GM12878 (cell line): ENCODE measurements at regions not wholly inside any gene's neighbourhood (a gene's known extent, or its start where the extent isn't known, plus 50 kb on each side); places are given as distances from the start of the nearest gene placed in this dataset.

Experiments used
- CBFB ChIP-seq: IDR thresholded peaks from 2 replicates; pipeline ENCODE4 v1.6.1; 2016; ENCODE audit warnings: antibody characterized with exemption, low read depth
- CTCF ChIP-seq, 3 experiments: IDR thresholded peaks in 2 of 3; conservative IDR thresholded peaks in 1 of 3; 2 replicates each; pipeline ENCODE4 v1.5.1; 2011; ENCODE audit warnings: low read depth in 3 of 3, low read length in 3 of 3, mild to moderate bottlenecking in 3 of 3, control low read depth in 2 of 3, moderate library complexity in 2 of 3, inconsistent platforms in 1 of 3, mixed read lengths in 1 of 3; ENCODE audit not compliant: control insufficient read depth in 2 of 3, insufficient read depth in 1 of 3; ENCODE audit errors: extremely low read depth in 1 of 3
- EP300 ChIP-seq, 2 experiments: fragments of 150-350 bp in 1 of 2; IDR thresholded peaks; 2 replicates each; pipeline ENCODE4 v1.6.1; 2011 to 2012; ENCODE audit warnings: low read depth in 2 of 2, low read length in 2 of 2, borderline replicate concordance in 1 of 2, improper control_type of control experiment in 1 of 2, inconsistent platforms in 1 of 2; ENCODE audit not compliant: control insufficient read depth in 1 of 2
- ESRRA ChIP-seq: IDR thresholded peaks from 2 replicates; pipeline ENCODE4 v1.6.1; 2012; ENCODE audit warnings: mild to moderate bottlenecking, low read length, improper control_type of control experiment
- MLLT1 ChIP-seq: fragments of 450-650 bp; IDR thresholded peaks from 2 replicates; pipeline ENCODE4 v1.6.1; 2016; ENCODE audit warnings: mild to moderate bottlenecking
- MXI1 ChIP-seq: fragments of 150-350 bp; IDR thresholded peaks from 2 replicates; pipeline ENCODE4 v1.6.1; 2011; ENCODE audit warnings: low read depth, mild to moderate bottlenecking, inconsistent platforms, low read length, improper control_type of control experiment
- NRF1 ChIP-seq: conservative IDR thresholded peaks from 2 replicates; pipeline ENCODE4 v1.6.1; 2011; ENCODE audit warnings: mild to moderate bottlenecking, low read depth, low read length, improper control_type of control experiment
- POLR2AphosphoS5 ChIP-seq: IDR thresholded peaks from 2 replicates; pipeline ENCODE4 v1.6.1; 2011; ENCODE audit warnings: mild to moderate bottlenecking, low read length, inconsistent platforms
- RAD51 ChIP-seq: fragments of 450-650 bp; IDR thresholded peaks from 2 replicates; pipeline ENCODE4 v1.6.1; 2016; ENCODE audit warnings: moderate library complexity, mild to moderate bottlenecking, inconsistent platforms
- YY1 ChIP-seq: IDR thresholded peaks from 2 replicates; pipeline ENCODE4 v1.6.1; 2011; ENCODE audit warnings: low read depth, mild to moderate bottlenecking, low read length
- ZBTB33 ChIP-seq: fragments of 450-650 bp; IDR thresholded peaks from 2 replicates; pipeline ENCODE4 v1.6.1; 2017; ENCODE audit warnings: mild to moderate bottlenecking

GRCh38 chr6:141401851-141402250 is 730.9 kb upstream of the GJE1 start:
- TF ChIP-seq ESRRA (no peak), POLR2AphosphoS5 (no peak), EP300 (IDR thresholded peaks at IDR 0.05; ENCODE audit: borderline replicate concordance in 1 of 2, control insufficient read depth in 1 of 2, low read depth in 2 of 2, low read length in 2 of 2) (no peak), MLLT1 (no peak), CTCF (IDR thresholded peaks at IDR 0.05 in 2 of 3, conservative IDR thresholded peaks at IDR 0.05 in 1 of 3; ENCODE audit: control insufficient read depth in 2 of 3, extremely low read depth in 1 of 3, insufficient read depth in 1 of 3, low read depth in 3 of 3, low read length in 3 of 3) (no peak), RAD51 (no peak), CBFB (no peak), MXI1 (no peak), NRF1 (no peak), ZBTB33 (no peak), YY1 (no peak)
